Stimulated activated CD8-positive, alpha-beta memory T cell treated with anti-CD3 and anti-CD28 coated beads, Interleukin-4, amount 100 ng/mL, for 48 hours (primary cell): ENCODE measurements at regions not wholly inside any gene's neighbourhood (a gene's known extent, or its start where the extent isn't known, plus 50 kb on each side); places are given as distances from the start of the nearest gene placed in this dataset.

Experiments used
- DNase-seq: peaks from one replicate; pipeline ENCODE4 v3.0.0-alpha.2; 2020

DNA sequence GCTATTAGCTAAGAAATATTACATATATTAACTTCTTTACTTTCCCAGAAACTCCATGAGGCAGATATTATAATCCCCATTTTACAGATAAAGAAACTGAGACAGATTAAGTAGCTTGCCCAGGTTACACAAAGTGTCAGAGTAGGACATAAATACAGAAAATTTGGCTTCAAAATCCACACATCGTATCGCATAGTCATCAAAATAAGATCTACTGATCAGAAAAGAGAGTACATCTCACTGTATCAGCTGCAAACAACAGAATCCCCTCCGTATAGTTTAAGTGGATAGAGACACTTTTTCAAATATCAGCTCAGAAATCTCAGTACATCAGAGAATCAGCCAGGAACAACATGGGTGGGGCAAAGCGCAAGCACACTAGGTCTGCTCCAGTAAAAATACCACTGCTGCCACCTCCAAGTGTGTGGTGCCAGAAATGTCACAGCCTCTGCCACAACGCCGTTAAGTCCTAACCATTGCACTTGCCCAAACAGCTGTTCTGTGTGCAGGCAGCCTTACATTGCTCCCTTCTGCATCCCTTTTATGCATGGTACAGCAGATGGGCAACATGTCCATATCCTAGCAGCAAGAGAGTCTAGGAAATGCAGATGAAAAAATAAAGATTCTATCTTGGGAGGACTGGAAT lies 204.8 kb downstream of the KLF12 start:
- DNase-seq = no peak

DNA sequence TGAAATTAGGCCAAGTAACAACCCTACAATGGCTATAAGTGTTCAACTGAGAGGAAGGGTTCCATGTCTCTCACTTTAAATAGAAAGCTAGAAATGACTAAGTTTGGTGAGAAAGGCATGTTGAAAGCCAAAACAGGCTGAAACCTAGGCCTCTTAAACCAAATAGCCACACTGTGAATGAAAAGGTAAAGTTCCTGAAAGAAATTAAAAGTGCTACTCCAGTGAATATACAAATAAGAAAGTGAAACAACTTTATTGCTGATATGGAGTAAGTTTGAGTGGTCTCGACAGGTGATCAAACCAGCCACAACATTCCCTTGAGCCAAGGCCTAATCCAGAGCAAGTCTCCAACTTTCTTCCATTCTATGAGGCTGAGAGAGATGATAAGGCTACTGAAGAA lies 209.6 kb downstream of the KLF12 start:
- no peak for DNase-seq

DNA sequence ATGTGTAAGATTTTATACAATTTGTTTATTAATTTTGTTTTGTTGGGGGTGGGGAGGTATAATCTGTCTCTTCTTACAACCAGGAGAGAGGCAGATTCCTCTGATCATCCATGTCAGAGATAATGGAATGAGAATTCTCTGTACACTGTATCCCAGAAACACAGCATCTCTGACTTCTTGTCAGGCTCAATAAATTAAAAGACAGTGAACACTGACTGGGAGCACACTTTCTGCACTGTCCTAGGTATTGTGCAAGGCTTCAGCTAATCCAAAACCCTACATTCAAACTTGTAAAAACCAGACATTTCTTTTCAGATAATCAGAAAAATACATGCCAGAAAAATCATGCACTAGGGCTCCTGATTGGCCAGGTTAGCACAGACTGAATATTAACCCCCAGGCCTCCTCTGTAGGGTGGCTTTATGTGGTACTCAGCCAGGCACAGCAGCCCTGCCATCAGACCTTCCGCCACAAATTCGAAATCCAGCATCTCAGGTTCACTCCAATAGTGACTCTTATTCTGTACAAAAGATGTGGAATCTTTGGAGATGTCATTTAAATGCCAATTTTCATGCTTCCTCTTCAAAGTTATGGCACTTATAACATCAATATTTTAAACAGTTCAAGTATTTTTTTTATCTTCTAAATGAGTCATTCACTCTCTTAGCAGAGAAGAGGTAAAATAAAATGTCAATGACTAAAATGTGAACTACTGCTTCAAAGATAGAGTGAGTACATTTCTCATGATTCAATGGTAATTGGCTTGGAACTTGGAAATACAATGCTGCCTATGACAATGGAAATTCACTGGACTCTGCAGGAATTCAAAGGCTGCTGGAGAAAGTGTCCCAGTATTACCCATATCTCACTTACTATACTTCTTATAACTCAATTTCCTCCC lies 211.5 kb downstream of the KLF12 start:
- no peak for DNase-seq

DNA sequence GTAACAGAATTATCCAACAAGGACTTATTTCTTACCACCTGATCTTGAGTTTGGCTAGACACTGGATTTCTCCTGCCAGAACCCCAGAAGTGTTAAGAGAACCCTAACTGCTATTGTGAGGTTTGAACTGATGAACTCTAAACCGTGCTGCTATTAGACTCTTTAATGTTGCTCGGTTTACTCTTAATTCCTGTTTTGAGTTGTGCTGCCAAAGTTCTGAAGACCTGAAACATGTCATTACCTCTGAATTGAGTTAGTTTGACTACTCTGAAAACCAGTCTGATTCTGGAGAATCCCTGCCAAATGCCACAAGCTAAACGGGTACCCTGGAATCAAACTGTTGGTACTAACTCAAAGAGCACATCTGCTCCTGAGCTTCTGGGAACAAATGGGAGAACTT lies 215.5 kb downstream of the KLF12 start:
- no peak for DNase-seq

DNA sequence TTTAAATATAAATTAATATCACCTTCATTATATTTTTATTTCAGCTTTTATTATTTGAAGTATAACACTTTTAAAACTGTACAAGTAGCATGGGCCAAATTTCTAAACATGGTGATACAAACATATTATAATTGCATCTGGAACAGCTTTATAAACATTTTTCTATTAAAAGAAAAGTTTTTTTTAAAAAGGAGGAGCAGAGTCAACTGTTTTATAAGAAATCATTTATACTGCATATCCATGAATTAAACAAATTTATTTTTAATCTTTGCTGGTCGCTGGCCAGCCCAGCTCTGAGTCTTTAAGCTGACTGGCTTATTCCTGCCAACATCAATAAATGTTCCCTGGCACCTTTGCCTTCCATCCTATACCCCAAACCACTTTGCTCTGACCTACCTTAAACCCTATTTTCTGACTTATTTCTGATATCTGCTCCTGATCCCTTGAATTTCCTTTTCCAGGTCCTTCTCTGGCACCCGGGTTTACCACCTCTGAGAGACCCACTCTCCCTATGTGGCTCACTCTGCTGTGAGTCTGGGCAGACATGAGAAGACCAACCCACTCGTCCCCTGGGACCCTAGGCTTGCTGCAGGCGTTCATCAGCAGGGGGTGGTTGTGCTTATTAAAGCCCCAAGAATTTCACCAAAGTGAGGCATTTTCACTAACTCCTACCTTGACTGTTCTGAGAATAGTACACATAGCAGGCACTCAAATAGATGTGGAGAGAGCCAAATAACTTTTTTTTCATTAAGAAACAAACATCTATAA lies 220.3 kb downstream of the KLF12 start:
- DNase-seq = no peak

DNA sequence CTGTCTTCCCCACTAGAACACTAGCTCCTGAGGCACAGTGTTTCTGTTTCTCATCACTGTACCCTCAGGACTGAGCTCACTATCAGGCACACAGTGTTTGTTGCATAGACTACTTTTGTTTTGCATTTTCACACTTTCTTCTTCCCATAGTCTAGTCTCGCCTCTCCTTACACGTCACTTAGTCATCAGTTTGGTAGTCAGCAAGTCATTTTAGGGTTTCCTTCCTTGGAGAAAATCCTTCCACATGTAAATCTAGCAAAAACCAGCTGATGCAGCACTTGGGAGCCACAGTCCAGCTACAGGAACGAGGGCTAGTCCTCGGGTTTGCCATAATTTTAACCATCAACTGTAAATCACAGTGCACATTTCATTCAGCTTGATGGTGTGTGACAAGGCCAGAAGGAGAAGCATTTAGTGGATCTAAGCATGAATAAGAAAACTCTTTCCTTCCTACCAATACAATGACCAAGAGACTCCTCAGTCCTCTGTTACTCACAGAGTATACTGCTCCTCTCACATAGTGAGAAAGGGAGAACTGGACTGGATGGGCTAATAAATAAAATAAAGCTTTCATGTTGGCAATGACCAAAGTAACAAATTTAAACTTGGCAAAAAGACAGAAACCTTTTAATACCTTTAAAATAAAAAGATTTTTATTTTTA lies 221.0 kb downstream of the KLF12 start:
- DNase-seq = no peak

DNA sequence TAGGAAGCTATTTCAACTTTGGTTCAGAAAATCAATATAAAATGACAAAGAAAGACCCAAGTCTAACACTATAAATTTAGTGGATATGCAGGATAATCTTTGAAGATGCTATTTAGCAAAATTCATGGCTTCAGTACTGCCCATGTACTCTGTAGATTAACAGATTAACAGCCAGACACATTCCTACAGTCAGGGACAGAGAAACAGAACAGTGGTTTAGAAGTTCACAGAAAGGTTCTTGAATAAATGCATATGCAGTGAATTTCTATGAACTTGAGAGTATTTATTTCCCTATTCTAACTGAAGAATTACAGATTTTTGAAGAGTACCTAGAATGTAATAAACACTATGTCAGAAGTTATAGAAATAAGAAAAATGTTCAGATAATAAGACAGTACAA lies 222.8 kb downstream of the KLF12 start:
- no peak for DNase-seq

DNA sequence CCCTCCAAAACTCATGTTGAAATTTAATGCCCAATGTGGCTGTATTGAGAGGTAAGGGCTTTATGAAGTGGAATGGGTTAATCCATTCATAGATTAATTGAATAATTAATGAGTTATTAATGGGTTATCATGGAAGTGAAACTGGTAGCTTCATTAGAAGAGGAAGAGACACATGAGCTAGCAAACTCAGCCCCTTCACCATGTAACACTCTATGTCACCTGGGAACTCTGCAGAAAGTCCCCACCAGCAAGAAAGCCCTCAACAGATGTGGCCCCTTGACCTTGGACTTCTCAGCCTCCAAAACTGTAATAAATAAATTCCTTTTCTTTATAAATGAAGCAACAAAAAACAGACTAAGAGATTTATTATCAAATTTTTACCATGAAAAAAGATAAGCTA lies 223.5 kb downstream of the KLF12 start:
- DNase-seq = no peak

DNA sequence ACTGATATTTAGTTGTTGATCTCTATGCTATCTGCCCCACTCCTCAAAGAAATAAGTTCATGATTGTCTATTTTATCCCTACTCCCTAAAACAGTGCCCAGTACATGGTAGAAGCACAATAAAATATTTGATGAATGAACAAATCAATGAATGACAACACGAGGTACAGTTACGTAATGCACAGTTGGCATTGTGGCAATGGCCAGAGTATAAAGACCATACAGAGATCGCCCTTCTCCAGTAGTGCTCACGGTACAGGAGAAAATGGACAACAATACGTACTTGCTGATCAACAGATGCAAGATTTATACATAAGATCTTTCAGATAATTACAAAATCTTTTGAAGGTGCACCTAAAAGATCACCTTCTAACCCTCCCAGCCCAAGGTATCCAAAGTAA lies 225.4 kb downstream of the KLF12 start:
- DNase-seq = no peak

DNA sequence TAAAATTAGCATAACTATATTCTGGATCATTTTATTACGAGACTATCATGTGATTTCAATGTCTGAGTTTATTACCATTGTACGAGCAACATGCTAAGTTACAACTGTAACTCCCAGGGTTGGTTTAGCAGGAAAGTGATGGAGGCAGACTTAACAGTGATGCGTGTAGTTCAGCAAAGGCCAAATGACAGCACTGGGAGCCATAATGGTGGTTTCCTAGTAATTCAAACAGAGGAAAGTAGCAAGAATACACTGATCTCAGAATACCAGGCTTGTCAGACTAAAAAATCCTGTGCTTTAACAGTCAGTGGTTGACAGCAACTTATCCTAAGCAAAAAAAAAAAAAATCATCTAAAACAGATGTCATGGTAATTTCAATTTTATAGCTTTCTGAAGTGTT lies 229.6 kb downstream of the KLF12 start:
- DNase-seq = no peak

DNA sequence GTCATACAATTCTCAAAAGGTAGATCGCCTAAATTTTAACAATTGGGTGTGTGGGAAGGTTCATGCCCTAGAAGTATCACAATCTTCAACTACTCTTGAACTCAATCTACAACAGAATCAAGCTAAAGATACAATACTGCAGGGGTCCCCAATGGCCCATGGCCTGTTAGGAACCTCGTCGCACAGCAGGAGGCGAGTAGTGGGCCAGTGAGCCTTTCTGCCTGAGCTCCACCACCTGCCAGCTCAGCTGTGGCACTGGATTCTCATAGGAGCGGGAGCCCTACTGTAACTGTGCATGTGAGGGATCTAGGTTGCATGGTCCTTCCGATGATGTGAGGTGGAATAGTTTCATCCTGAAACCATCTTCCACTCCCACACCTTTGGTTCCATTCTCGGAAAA lies 230.6 kb downstream of the KLF12 start:
- no peak for DNase-seq

DNA sequence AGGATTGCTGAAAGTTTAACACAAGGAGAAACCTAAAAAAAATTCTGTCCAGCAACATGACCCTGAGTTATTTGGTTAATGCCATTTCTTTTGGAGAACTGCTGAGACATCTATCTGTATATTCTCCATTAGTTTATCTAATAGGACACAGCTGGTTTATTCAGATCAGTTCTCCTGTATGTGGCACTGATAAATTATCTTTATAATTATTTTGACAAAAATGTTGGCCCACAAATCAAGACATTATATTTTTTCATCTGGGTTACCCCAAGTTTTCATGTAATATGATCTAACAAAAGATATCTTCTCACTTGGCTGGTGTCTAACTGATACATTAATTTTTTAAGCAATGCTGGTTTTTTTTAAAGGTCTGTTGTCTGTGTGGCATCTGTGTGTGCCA lies 231.4 kb downstream of the KLF12 start:
- no peak for DNase-seq

DNA sequence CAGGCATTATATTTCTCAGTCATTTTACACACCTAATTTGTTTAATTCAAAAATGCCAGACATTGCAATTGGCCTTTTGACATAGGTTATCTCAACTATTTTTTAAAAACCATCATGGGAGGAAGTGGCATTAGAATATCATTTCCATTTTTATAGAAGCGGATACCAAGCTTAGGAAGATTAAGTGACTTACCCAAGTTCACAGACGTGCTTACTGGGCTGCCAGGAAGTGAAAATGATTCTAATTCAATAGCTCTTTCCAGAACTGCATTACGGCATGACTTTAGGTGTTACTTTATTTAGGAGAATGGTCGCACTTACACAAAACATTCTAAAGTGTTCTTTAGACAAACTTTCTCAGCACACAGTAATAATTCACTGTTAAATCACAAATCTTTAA lies 231.9 kb downstream of the KLF12 start:
- DNase-seq = no peak

DNA sequence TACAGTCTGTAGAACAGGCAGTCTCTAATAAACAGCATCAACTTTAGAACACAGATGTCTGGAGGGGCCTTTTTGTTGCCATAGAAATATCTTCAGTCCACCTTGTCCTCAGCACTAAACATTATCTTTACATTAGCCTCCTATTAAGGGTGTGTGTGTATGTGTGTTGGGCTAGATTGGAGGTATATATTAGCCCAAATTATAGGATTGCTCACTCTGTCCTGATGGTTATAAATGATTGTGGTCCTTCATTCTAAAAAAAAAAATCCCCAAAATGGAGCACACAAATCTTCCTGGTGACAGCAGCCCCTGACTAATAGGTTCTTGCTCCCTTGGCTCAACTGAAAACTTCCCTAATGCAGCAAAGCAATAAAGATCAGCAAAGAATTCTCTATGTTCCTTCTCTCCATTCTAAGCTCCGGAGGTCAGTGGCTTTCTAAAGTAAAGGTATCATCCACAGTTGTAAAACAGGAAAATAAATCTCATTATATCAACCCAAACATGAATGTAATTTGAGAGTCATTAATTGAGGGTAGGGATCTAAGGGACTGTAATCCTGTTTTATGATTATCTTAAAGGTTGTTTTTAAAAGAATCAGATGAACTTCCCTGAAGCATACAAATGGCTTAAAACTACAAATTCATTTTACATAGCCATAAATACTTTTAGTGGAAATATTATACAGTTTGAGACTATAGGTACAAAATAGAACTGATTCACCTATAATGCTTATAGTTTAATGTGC lies 232.7 kb downstream of the KLF12 start:
- no peak for DNase-seq

DNA sequence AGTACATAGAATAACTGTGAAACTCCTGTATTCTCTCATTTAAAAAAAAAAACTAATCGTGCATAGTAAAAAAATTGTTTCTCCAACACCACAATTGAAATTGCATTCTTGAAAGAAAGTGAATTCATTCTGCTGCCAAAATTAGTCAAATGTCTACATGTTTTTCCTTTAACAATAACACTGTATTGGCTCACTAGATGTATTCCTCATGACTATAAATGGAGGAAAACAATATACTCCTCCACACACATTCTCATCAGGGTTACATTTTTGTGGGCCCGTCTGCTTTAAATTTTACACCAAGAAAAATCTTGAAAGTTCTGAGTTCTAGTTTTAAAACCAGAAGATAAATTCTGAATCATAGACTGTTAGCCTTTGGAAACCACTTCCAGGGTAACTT lies 233.6 kb downstream of the KLF12 start:
- DNase-seq = no peak

DNA sequence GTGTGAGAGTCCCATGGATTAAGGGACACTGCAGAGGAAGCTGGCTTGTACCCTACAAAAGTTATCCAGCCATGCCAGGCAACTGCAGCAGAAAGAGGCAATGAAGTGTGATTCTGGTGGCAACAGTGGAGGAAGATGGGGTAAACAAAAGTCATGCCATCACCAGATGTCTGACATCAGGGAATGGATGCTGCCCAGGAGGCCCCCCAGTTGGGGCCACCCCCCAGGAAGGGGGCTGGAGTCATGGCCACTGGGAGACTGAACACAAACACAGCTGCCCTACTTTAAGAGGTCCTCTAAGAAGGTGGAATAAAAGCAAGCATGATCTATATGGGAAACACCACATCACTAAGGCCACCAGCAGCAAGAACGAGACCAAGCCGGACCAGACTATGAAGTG lies 235.3 kb downstream of the KLF12 start:
- DNase-seq = no peak

DNA sequence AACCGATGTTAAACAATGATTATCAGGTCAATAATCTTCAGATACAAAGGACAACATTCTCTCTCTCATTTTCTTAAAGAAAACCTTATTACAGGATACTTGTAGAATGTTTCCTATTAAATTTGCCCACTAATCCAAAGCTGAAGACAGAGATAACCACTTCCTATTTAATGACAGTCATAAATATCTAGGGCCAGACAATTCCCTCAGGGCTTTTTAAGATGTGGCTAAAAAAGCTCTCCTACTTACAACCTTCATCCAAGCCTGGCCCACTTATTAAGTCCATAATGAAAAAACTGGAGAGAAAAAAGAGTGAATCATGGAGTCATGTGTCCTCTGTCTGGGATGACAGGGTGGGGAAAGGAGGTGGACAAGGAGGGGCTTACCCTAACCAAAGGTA lies 235.9 kb downstream of the KLF12 start:
- no peak for DNase-seq

DNA sequence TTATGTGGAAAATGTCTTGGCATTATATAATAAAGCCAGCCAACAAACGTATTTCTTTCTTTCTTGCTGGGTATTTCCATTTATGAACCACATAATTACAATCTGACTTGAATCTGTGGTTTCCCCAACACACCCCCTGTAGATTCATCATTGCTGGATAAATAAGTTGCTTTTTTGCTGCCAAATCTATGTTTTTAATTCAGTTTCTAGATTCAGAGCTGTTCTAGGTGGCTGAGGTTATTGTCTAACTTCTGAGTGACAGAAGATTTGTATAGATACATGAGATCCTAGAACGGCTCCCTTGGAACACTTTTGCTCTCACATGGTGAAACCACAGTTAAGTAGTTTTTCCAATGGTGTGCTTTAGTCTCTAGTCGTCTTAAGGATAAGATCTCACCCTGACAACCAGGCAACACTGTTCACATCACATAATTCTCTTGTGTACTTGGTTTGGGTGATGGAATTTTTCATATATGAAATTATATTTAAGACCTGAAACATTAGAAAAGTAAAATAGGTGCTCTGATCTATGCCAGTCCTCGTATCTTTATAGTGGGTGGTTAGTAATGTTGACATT lies 239.1 kb downstream of the KLF12 start:
- no peak for DNase-seq

DNA sequence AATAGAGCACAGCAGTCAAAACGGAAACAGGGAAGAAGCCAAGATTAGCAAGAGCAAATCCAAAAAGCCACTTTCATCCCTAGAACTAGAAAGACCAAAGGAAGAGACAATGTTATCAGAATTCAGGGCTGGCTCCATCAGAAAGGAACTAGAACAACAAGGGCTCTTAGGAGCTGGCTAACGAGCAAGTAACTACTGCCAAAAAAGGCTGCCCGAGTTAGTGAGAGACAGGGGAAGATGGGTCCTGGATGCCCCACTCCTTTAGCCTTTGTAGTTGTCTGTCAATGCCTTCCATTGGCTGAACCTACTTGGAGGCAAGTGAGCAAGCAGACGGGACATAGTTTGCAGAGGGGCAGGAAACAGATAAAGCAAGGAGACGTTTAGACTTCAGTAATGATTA lies 240.4 kb downstream of the KLF12 start:
- no peak for DNase-seq

DNA sequence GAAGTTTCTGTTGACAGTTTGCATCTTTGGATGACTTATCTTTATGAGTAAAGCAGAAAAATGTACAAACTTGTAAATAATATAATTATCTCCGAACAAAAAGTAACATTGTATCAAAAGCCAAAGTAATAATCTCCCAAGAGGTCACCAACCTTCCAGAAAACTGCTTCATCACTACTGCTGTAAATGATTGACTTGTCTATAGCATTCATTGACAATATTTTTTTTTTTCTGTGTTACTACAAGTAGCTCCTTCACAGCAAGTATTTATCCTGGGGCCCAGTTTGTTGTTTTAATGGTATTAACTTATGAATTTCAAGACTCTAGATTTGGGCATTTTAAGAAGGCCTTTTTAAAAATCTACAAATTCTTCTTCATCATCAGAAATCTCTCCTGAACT lies 242.4 kb downstream of the KLF12 start:
- no peak for DNase-seq

DNA sequence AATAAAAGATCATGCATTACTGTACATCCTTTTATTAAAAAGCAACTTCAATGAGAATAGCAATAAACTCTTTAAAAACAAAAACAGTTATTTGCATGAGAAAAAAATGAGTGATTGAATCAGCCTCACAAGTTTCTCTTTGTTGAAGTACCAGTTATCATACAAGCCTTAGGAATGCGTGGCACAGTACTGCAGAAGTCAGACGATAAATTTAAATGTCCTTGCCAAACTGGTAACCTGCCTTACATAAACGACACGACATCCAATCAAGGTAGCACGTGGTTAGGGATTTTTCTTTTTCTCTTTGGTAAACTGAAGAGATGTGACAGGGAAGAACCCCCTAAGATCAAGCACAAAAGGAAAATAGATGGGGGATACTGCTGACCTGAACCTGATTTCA lies 251.0 kb downstream of the KLF12 start:
- DNase-seq = no peak

DNA sequence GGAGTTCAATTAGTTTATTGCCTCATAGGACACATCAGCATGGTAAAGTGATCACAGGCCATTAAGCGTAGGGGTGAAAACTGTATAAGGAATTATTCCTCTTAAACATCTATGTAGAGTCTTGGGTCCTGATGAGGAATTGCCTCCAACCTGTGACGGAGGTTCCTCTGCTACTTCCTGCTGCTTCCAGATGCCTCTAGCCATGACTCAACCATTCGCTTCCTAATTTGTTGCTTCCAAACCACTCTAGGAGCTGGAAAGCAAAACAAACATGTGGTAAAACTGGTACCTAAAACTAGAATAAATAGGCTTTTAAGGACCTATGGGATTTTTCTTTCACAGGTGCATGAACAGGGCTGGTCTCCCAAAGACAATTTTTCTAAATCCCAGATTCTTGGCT lies 253.8 kb downstream of the KLF12 start:
- DNase-seq = no peak
